Esophagus muscularis mucosa (tissue), 4 donors: ENCODE measurements at regions not wholly inside any gene's neighbourhood (a gene's known extent, or its start where the extent isn't known, plus 50 kb on each side); places are given as distances from the start of the nearest gene placed in this dataset.

Source experiments
- DNase-seq: peaks from one replicate; pipeline ENCODE4 v3.0.0-alpha.2; 2017; ENCODE audit errors: extremely low spot score
- H3K27ac ChIP-seq, 4 donors: fragments of 200-600 bp; sonication (generic); replicated peaks in 1 of 4; 1 replicate in 3 of 4; 2 replicates in 1 of 4; pipeline ENCODE4 v1.5.1; 2016 to 2019; ENCODE audit warnings: mild to moderate bottlenecking in 1 of 4
- H3K27me3 ChIP-seq, 4 donors: fragments of 200-600 bp; sonication (generic); one replicate each; pipeline versions ENCODE4 v1.5.1 to v1.6.0; 2016 to 2019
- H3K36me3 ChIP-seq, 4 donors: fragments of 200-600 bp; sonication (generic); one replicate each; pipeline ENCODE4 v1.5.1; 2016 to 2019
- H3K4me1 ChIP-seq, 4 donors: fragments of 200-600 bp; sonication (generic); one replicate each; pipeline ENCODE4 v1.5.1; 2016 to 2019
- H3K4me3 ChIP-seq, 4 donors: fragments of 200-600 bp; sonication (generic); 1 replicate in 2 of 4; 2 replicates in 2 of 4; pipeline ENCODE4 v1.5.1; 2016 to 2019; ENCODE audit warnings: mild to moderate bottlenecking in 4 of 4, moderate library complexity in 1 of 4
- H3K9me3 ChIP-seq, 4 donors: fragments of 200-600 bp; sonication (generic); 1 replicate in 3 of 4; 2 replicates in 1 of 4; pipeline ENCODE4 v1.5.1; 2016 to 2019
- CTCF ChIP-seq, 3 experiments: fragments of 200-600 bp in 2 of 3; fragments of 450-650 bp in 1 of 3; sonication (generic) in 2 of 3; IDR thresholded peaks; one replicate each; pipeline ENCODE4 v1.5.1; 2017 to 2019; ENCODE audit warnings: antibody characterized with exemption in 3 of 3, mild to moderate bottlenecking in 2 of 3, moderate library complexity in 1 of 3
- EP300 ChIP-seq: sonication (generic); formaldehyde crosslinking; IDR thresholded peaks from one replicate; pipeline ENCODE4 v1.6.1; 2017; ENCODE audit warnings: antibody characterized with exemption
- POLR2A ChIP-seq: fragments of 450-650 bp; IDR thresholded peaks from one replicate; pipeline ENCODE4 v1.6.1; 2017; ENCODE audit warnings: antibody characterized with exemption, moderate library complexity, mild to moderate bottlenecking, low read depth
- POLR2AphosphoS5 ChIP-seq, 2 donors: sonication (generic); formaldehyde crosslinking; IDR thresholded peaks; one replicate each; pipeline ENCODE4 v1.6.1; 2017; ENCODE audit warnings: antibody characterized with exemption in 2 of 2
- WGBS: methylation state at CpG from one replicate; pipeline ENCODE4 v1.1.5; 2018; 5-methylcytosine and 5-hydroxymethylcytosine counted together
- intact Hi-C: fragments of 100-400 bp; cut with DNase I; formaldehyde crosslinking; loops from one replicate; pipeline ENCODE4 v1.15.1; 2023
- small RNA-seq, 3 donors: library from RNA; depleted of rRNA; stranded (forward); fragments of <200 nt; gene quantifications; one replicate each; pipeline ENCODE3, GENCODE V24; 2016

- intact Hi-C loops: no loop called here
- Histone ChIP-seq H3K4me1 (no peaks in the 10 kb centered on the region), H3K36me3 (no peaks in the 10 kb centered on the region), H3K4me3 (no peak overlapping the region), H3K27ac (no peak overlapping the region), H3K27me3 (no peaks in the 10 kb centered on the region), H3K9me3 (no peaks in the 10 kb centered on the region)
- WGBS: 89% methylated on average over 2 of the region's 2 CpGs
- DNase-seq: no peak
- no peak for TF ChIP-seq POLR2A
- TF ChIP-seq EP300: no peak
- no peak for TF ChIP-seq POLR2AphosphoS5 (IDR thresholded peaks at IDR 0.05)
- no peak for TF ChIP-seq CTCF (IDR thresholded peaks at IDR 0.05)
These were observed 300.5 kb downstream of the FGF13 start for GRCh38 chrX:138411048-138411447.

Small RNAs in the stretch of these regions (small RNA-seq; reads per million reads assigned to genes)
- 0 reads per million in 3 donors for gene RN7SKP31
- 0 reads per million in 3 donors for gene RNU6-985P
